Lung (tissue), 11 donors: ENCODE measurements at regions not wholly inside any gene's neighbourhood (a gene's known extent, or its start where the extent isn't known, plus 50 kb on each side); places are given as distances from the start of the nearest gene placed in this dataset.

Source experiments
- ATAC-seq: fragments of 200-7000 bp; cut with Tn5 transposase; one replicate; pipeline ENCODE4 v1.9.1; 2020; ENCODE audit warnings: moderate number of reproducible peaks; ENCODE audit not compliant: insufficient read depth, low FRiP score
- DNase-seq, 3 donors: peaks; one replicate each; pipeline ENCODE4 v3.0.0-alpha.2; 2013 to 2017
- H3K27ac ChIP-seq, 2 donors: one replicate each; pipeline ENCODE4 v1.5.1; 2013; ENCODE audit warnings: mild to moderate bottlenecking in 2 of 2, moderate library complexity in 2 of 2, control low read depth in 1 of 2, inconsistent platforms in 1 of 2, low read depth in 1 of 2, low read length in 1 of 2
- H3K27me3 ChIP-seq, 3 donors: one replicate each; pipeline ENCODE4 v1.5.1; 2013; ENCODE audit warnings: low read length in 2 of 3; ENCODE audit not compliant: control insufficient read depth in 3 of 3, insufficient read depth in 3 of 3
- H3K36me3 ChIP-seq, 4 donors: one replicate each; pipeline ENCODE4 v1.5.1; 2013; ENCODE audit warnings: low read length in 4 of 4, mild to moderate bottlenecking in 1 of 4, moderate library complexity in 1 of 4; ENCODE audit not compliant: control insufficient read depth in 4 of 4, insufficient read depth in 4 of 4
- H3K4me1 ChIP-seq, 5 donors: one replicate each; pipeline ENCODE4 v1.5.1; 2013; ENCODE audit warnings: low read length in 5 of 5, mild to moderate bottlenecking in 2 of 5, moderate library complexity in 1 of 5; ENCODE audit not compliant: control insufficient read depth in 5 of 5, insufficient read depth in 5 of 5
- H3K4me3 ChIP-seq: one replicate; pipeline ENCODE4 v1.5.1; 2013; ENCODE audit warnings: mild to moderate bottlenecking, control low read depth, moderate library complexity
- H3K9ac ChIP-seq, 2 donors: one replicate each; pipeline ENCODE4 v1.5.1; 2013; ENCODE audit warnings: low read length in 2 of 2, control low read depth in 1 of 2; ENCODE audit not compliant: insufficient read depth in 1 of 2
- H3K9me3 ChIP-seq, 4 donors: one replicate each; pipeline ENCODE4 v1.5.1; 2013; ENCODE audit warnings: low read length in 3 of 4, mild to moderate bottlenecking in 1 of 4, moderate library complexity in 1 of 4; ENCODE audit not compliant: control insufficient read depth in 4 of 4, insufficient read depth in 3 of 4
- CTCF ChIP-seq: IDR thresholded peaks from 2 replicates; pipeline ENCODE4 v1.5.1; 2012; ENCODE audit warnings: mild to moderate bottlenecking; ENCODE audit errors: control extremely low read depth, extremely low read depth
- WGBS, 2 donors: extraction: QIAGEN DNeasy Blood & Tissue Kit; methylation state at CpG; one replicate each; pipeline ENCODE4 v1.1.7; 2013; 5-methylcytosine and 5-hydroxymethylcytosine counted together
- donor health status: control.
- donor health status: control.
- donor health status: Bipolar disorder and iron deficiency.
- donor health status: healthy.
- donor health status: DM: yes; HTN: yes; CAD: no.

GRCh38 chr22:22752199-22752555 is 107.8 kb downstream of the GGTLC2 start:
- no peaks in the 10 kb centered on the region for H3K9me3 ChIP-seq
- H3K4me1 ChIP-seq = peaks cover 0 to 2% (median 0%) of the 10 kb centered on the region in 5 donors
- no peak overlapping the region for H3K4me3 ChIP-seq
- WGBS, 2 donors = 83 to 89% methylated on average over 1 of the region's 1 CpG
- no peak overlapping the region for H3K27ac ChIP-seq
- H3K9ac ChIP-seq = no peak overlapping the region
- no peak for TF ChIP-seq CTCF
- ATAC-seq (no peak), DNase-seq (no peak)
- H3K27me3 ChIP-seq = no peaks in the 10 kb centered on the region
- H3K36me3 ChIP-seq = no peaks in the 10 kb centered on the region

- Histone ChIP-seq H3K27me3 (no peaks in the 10 kb centered on the region), H3K4me1 (peaks cover 0 to 2% (median 0%) of the 10 kb centered on the region in 5 donors), H3K9me3 (no peaks in the 10 kb centered on the region), H3K27ac (no peak overlapping the region), H3K36me3 (no peaks in the 10 kb centered on the region), H3K9ac (no peak overlapping the region), H3K4me3 (no peak overlapping the region)
- no peak for TF ChIP-seq CTCF
- ATAC-seq = no peak
- peak in 2 of 3 donors; percentile 7 to 52 for DNase-seq
- 58 to 65% methylated on average over 12 of the region's 12 CpGs for WGBS, 2 donors
These were observed 108.4 kb downstream of the GGTLC2 start for GRCh38 chr22:22752556-22753477.

GRCh38 chr22:22753526-22754267 is 109.3 kb downstream of the GGTLC2 start:
- no peaks in the 10 kb centered on the region for H3K9me3 ChIP-seq

More at GRCh38 chr22:22753526-22754267, 109.3 kb downstream of the GGTLC2 start:
- Histone ChIP-seq H3K4me1 (peaks cover 0 to 2% (median 0%) of the 10 kb centered on the region in 5 donors), H3K9ac (no peak overlapping the region), H3K4me3 (no peak overlapping the region), H3K27me3 (no peaks in the 10 kb centered on the region), H3K36me3 (no peaks in the 10 kb centered on the region), H3K27ac (no peak overlapping the region)
- DNase-seq = peak; percentile 29 to 42 (median 32)
- TF ChIP-seq CTCF = peak; percentile 42
- ATAC-seq = peak; percentile 82
- WGBS, 2 donors = 23 to 36% methylated on average over 7 of the region's 7 CpGs
